ENCODE measurements at regions not wholly inside any gene's neighbourhood (a gene's known extent, or its start where the extent isn't known, plus 50 kb on each side); places are given as distances from the start of the nearest gene placed in this dataset.

DNA sequence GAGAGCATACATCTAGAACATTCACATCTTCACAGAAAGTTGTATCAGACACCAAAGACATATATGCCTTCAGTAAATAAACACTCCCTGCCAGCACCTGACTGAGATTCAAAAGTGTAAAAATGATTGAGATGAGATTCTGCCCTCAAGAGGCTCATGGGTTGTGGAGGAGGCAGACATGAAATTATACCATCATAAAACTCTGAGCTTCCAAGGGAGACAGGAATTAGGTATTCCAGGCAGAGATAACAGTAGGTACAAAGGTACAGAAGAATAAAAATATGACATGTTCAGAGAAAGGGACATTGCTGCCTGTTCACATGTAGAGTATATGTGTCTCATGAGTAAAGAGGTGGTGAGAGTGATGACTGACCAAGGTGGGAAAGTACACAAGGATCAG lies 322.3 kb downstream of the OSR1 start:
- POLR2A ChIA-PET (ENCODE audit: unreplicated experiment), result no interaction called here
- H3K27me3 ChIP-seq (ENCODE audit: low read length), result no peaks in the 10 kb centered on the region
- H3K9me2 ChIP-seq (replicated peaks; ENCODE audit: low read length), result no peaks in the 10 kb centered on the region
- TF ChIP-seq EZH2 (IDR thresholded peaks at IDR 0.05; ENCODE audit: low read length, unreplicated experiment) (no peak), EZH2phosphoT487 (IDR thresholded peaks at IDR 0.05; ENCODE audit: borderline replicate concordance, low read length) (no peak)
- TF ChIP-seq, protein P1, sequence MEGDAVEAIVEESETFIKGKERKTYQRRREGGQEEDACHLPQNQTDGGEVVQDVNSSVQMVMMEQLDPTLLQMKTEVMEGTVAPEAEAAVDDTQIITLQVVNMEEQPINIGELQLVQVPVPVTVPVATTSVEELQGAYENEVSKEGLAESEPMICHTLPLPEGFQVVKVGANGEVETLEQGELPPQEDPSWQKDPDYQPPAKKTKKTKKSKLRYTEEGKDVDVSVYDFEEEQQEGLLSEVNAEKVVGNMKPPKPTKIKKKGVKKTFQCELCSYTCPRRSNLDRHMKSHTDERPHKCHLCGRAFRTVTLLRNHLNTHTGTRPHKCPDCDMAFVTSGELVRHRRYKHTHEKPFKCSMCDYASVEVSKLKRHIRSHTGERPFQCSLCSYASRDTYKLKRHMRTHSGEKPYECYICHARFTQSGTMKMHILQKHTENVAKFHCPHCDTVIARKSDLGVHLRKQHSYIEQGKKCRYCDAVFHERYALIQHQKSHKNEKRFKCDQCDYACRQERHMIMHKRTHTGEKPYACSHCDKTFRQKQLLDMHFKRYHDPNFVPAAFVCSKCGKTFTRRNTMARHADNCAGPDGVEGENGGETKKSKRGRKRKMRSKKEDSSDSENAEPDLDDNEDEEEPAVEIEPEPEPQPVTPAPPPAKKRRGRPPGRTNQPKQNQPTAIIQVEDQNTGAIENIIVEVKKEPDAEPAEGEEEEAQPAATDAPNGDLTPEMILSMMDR (conservative IDR thresholded peaks at IDR 0.05; ENCODE audit: low read depth, low read length), result no peak
- no peak overlapping the region for H2AFZ ChIP-seq (ENCODE audit: low read length)
- no peak overlapping the region for H3K9ac ChIP-seq (ENCODE audit: low read length)
- CTCF ChIA-PET, result no interaction called here
- no peaks in the 10 kb centered on the region for H4K20me1 ChIP-seq (ENCODE audit: low read length)
- H3K36me3 ChIP-seq (ENCODE audit: low read depth, low read length), result no peaks in the 10 kb centered on the region
- H3K27ac ChIP-seq (ENCODE audit: low read length), result no peak overlapping the region
- no peak overlapping the region for H3K4me2 ChIP-seq (ENCODE audit: low read length)
- intact Hi-C loops (cut with micrococcal nuclease), result no loop called here
- no peaks in the 10 kb centered on the region for H3K79me2 ChIP-seq (ENCODE audit: low read length)
- no peak for DNase-seq
- no peaks in the 10 kb centered on the region for H3F3A ChIP-seq (ENCODE audit: low read length, unreplicated experiment)
- peaks cover 26% of the 10 kb centered on the region for H3K4me1 ChIP-seq (ENCODE audit: insufficient read depth, low read length)
- no peaks in the 10 kb centered on the region for H3K9me3 ChIP-seq (ENCODE audit: low read length)
- BruUV-seq (replicated peaks), result no TSS peak
- no peak overlapping the region for H3K4me3 ChIP-seq (ENCODE audit: low read length)
- no peak for ATAC-seq

DNA sequence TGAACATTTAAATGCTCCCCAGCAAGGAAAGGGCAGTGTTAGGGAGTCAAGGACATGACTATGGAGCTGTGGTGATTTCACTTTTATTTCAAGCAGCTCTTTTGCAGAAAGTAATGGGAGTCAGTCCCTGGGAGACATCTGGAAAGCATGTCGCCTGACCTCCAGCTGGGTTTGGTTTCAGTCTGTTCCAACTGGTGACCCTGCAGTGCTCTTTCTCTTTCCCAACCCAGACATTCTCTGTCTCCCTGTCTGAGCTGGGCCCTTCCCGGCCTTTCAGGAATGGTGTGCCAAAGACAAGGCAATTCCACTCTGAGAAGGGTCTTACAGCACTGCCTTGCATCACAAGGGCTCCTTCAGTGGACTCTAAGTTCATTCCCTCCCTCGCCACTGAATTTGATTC lies 323.2 kb downstream of the OSR1 start:
- Histone ChIP-seq H3K79me2 (ENCODE audit: low read length) (no peaks in the 10 kb centered on the region), H3F3A (ENCODE audit: low read length, unreplicated experiment) (no peaks in the 10 kb centered on the region), H3K4me2 (ENCODE audit: low read length) (no peak overlapping the region), H3K36me3 (ENCODE audit: low read depth, low read length) (no peaks in the 10 kb centered on the region), H3K9me2 (replicated peaks; ENCODE audit: low read length) (no peaks in the 10 kb centered on the region), H3K4me1 (ENCODE audit: insufficient read depth, low read length) (peaks cover 26% of the 10 kb centered on the region), H4K20me1 (ENCODE audit: low read length) (no peaks in the 10 kb centered on the region), H3K9me3 (ENCODE audit: low read length) (no peaks in the 10 kb centered on the region), H2AFZ (ENCODE audit: low read length) (no peak overlapping the region), H3K9ac (ENCODE audit: low read length) (no peak overlapping the region), H3K4me3 (ENCODE audit: low read length) (no peak overlapping the region), H3K27ac (ENCODE audit: low read length) (no peak overlapping the region), H3K27me3 (ENCODE audit: low read length) (no peaks in the 10 kb centered on the region)
- ATAC-seq (no peak), DNase-seq (no peak)
- ChIA-PET CTCF (no interaction called here), POLR2A (ENCODE audit: unreplicated experiment) (no interaction called here)
- no TSS peak for BruUV-seq (replicated peaks)
- no peak for TF ChIP-seq EZH2phosphoT487 (IDR thresholded peaks at IDR 0.05; ENCODE audit: borderline replicate concordance, low read length)
- TF ChIP-seq EZH2 (IDR thresholded peaks at IDR 0.05; ENCODE audit: low read length, unreplicated experiment), result no peak
- TF ChIP-seq, protein P1 (conservative IDR thresholded peaks at IDR 0.05; ENCODE audit: low read depth, low read length), result no peak
- intact Hi-C loops (cut with micrococcal nuclease), result no loop called here

DNA sequence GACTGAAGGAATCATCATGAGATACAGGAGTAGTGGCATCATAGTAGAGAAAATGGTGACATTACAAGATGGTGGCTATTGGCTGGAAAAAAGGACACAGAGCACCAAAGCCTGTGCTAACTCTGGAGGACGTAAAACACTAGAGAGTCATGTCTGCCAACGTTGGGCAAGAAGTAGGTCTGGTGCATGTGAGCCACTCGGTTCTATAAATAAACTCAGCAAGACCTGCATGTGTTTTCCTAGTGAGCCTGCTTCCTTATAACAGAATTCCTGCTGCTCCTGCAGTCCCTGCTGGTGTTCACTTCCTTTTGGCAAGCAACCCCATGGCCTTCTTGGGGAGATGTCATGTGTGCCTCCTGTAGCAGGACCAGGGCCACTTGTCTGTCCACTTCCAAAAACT lies 325.2 kb downstream of the OSR1 start:
- intact Hi-C loops (cut with micrococcal nuclease), result no loop called here
- no peak for ATAC-seq
- Histone ChIP-seq H3K27ac (ENCODE audit: low read length) (no peak overlapping the region), H3K27me3 (ENCODE audit: low read length) (no peaks in the 10 kb centered on the region), H3F3A (ENCODE audit: low read length, unreplicated experiment) (no peaks in the 10 kb centered on the region), H3K9me2 (replicated peaks; ENCODE audit: low read length) (no peaks in the 10 kb centered on the region), H2AFZ (ENCODE audit: low read length) (no peak overlapping the region), H3K36me3 (ENCODE audit: low read depth, low read length) (no peaks in the 10 kb centered on the region), H3K4me3 (ENCODE audit: low read length) (no peak overlapping the region), H3K9me3 (ENCODE audit: low read length) (no peaks in the 10 kb centered on the region), H4K20me1 (ENCODE audit: low read length) (no peaks in the 10 kb centered on the region), H3K4me2 (ENCODE audit: low read length) (no peak overlapping the region), H3K79me2 (ENCODE audit: low read length) (no peaks in the 10 kb centered on the region), H3K4me1 (ENCODE audit: insufficient read depth, low read length) (peaks cover 13% of the 10 kb centered on the region), H3K9ac (ENCODE audit: low read length) (no peak overlapping the region)
- ChIA-PET POLR2A (ENCODE audit: unreplicated experiment) (no interaction called here), CTCF (no interaction called here)
- TF ChIP-seq, protein P1 (conservative IDR thresholded peaks at IDR 0.05; ENCODE audit: low read depth, low read length), result no peak
- TF ChIP-seq EZH2 (IDR thresholded peaks at IDR 0.05; ENCODE audit: low read length, unreplicated experiment) (no peak), EZH2phosphoT487 (IDR thresholded peaks at IDR 0.05; ENCODE audit: borderline replicate concordance, low read length) (no peak)
- DNase-seq, result no peak
- BruUV-seq (replicated peaks), result no TSS peak
